HG03521 (cell line): ENCODE measurements at regions not wholly inside any gene's neighbourhood (a gene's known extent, or its start where the extent isn't known, plus 50 kb on each side); places are given as distances from the start of the nearest gene placed in this dataset.
"Not testable (repeated sequence)": the region's sequence is repeated elsewhere in the genome, so short reads cannot be mapped to it uniquely, and the experiment has no call there.

Source experiments
- ATAC-seq: cut with Tn5 transposase; IDR thresholded peaks from one replicate; pipeline ENCODE4 v1.9.1; 2021; ENCODE audit warnings: mild to moderate bottlenecking, moderate library complexity; ENCODE audit not compliant: unreplicated experiment

- ATAC-seq, result not testable (repeated sequence)
Measured at GRCh38 chr6:67686225-67686624, 948.9 kb upstream of the ADGRB3 start.

- ATAC-seq, result no peak
Measured at GRCh38 chr6:67683960-67684359, 951.1 kb upstream of the ADGRB3 start.

GRCh38 chr6:67680297-67680932, 954.7 kb upstream of the ADGRB3 start:
- no peak for ATAC-seq

GRCh38 chr6:67679566-67680296, 955.4 kb upstream of the ADGRB3 start:
- no peak for ATAC-seq

- no peak for ATAC-seq
Measured at GRCh38 chr6:67676892-67677291, 958.2 kb upstream of the ADGRB3 start.

GRCh38 chr6:67667637-67668422, 967.3 kb upstream of the ADGRB3 start:
- no peak for ATAC-seq

- no peak for ATAC-seq
Measured at GRCh38 chr6:67666177-67666964, 968.7 kb upstream of the ADGRB3 start.

- ATAC-seq, result no peak
Measured at GRCh38 chr6:67664942-67665341, 970.1 kb upstream of the ADGRB3 start.

- no peak for ATAC-seq
Measured at GRCh38 chr6:67663105-67663895, 971.8 kb upstream of the ADGRB3 start.

GRCh38 chr6:67653561-67653960, 981.5 kb upstream of the ADGRB3 start:
- no peak for ATAC-seq

- ATAC-seq, result no peak
Measured at GRCh38 chr6:67646550-67646949, 988.5 kb upstream of the ADGRB3 start.

GRCh38 chr6:67643281-67643680, 991.8 kb upstream of the ADGRB3 start:
- no peak for ATAC-seq

- no peak for ATAC-seq
Measured at GRCh38 chr6:67642582-67642981, 992.5 kb upstream of the ADGRB3 start.

- ATAC-seq, result no peak
Measured at GRCh38 chr6:67640484-67640883, 994.6 kb upstream of the ADGRB3 start.

GRCh38 chr6:67639161-67639560, 995.9 kb upstream of the ADGRB3 start:
- ATAC-seq, result no peak

- no peak for ATAC-seq
Measured at GRCh38 chr6:67634199-67634598, 1000.9 kb upstream of the ADGRB3 start.

- no peak for ATAC-seq
Measured at GRCh38 chr6:67633058-67633457, 1002.0 kb upstream of the ADGRB3 start.

- no peak for ATAC-seq
Measured at GRCh38 chr6:67630146-67630545, 1004.9 kb upstream of the ADGRB3 start.

- ATAC-seq, result no peak
Measured at GRCh38 chr6:67629258-67629657, 1005.8 kb upstream of the ADGRB3 start.

GRCh38 chr6:67615796-67616195, 1019.3 kb upstream of the ADGRB3 start:
- no peak for ATAC-seq
